Activated CD4-positive, alpha-beta memory T cell treated with anti-CD3 and anti-CD28 coated beads for 36 hours (primary cell): ENCODE measurements at regions not wholly inside any gene's neighbourhood (a gene's known extent, or its start where the extent isn't known, plus 50 kb on each side); places are given as distances from the start of the nearest gene placed in this dataset.
"Not testable (repeated sequence)": the region's sequence is repeated elsewhere in the genome, so short reads cannot be mapped to it uniquely, and the experiment has no call there.

ENCODE experiments used
- CTCF ChIA-PET: fragments of 350-600 bp; sonication (Branson Sonifier 250); formaldehyde crosslinking; loops from one replicate; lab custom pipeline; 2021; ENCODE audit warnings: antibody characterized with exemption, inconsistent platforms; lab: Charles Lee
- POLR2A ChIA-PET: fragments of 350-600 bp; sonication (Branson Sonifier 250); formaldehyde crosslinking; loops from one replicate; lab custom pipeline; 2021; ENCODE audit warnings: antibody characterized with exemption; lab: Charles Lee
- DNase-seq: peaks from one replicate; pipeline ENCODE4 v3.0.0-alpha.2; 2020
- H3K27ac Mint-ChIP-seq: one replicate; pipeline ENCODE4 v1.8.0; 2021; ENCODE audit warnings: mixed read lengths
- H3K27me3 Mint-ChIP-seq: one replicate; pipeline ENCODE4 v1.8.0; 2021; ENCODE audit warnings: mixed read lengths
- H3K36me3 Mint-ChIP-seq: one replicate; pipeline ENCODE4 v1.8.0; 2021; ENCODE audit warnings: mixed read lengths
- H3K4me1 Mint-ChIP-seq: one replicate; pipeline ENCODE4 v1.8.0; 2021; ENCODE audit warnings: low read depth, mixed read lengths
- H3K4me3 Mint-ChIP-seq: one replicate; pipeline ENCODE4 v1.8.0; 2021; ENCODE audit warnings: mild to moderate bottlenecking, mixed read lengths
- H3K9me3 Mint-ChIP-seq: one replicate; pipeline ENCODE4 v1.8.0; 2021; ENCODE audit warnings: mixed read lengths
- intact Hi-C: fragments of 100-400 bp; cut with micrococcal nuclease; formaldehyde crosslinking; loops from one replicate; pipeline ENCODE4 v1.15.1; 2023

- H3K4me3 Mint-ChIP-seq, H3K4me1 Mint-ChIP-seq, H3K27me3 Mint-ChIP-seq, H3K36me3 Mint-ChIP-seq, intact Hi-C loops, DNase-seq, H3K27ac Mint-ChIP-seq, CTCF ChIA-PET, POLR2A ChIA-PET, H3K9me3 Mint-ChIP-seq: not testable (repeated sequence)
Measured at GRCh38 chr1:144516172-144516571, 54.7 kb upstream of the NBPF15 start.

- H3K9me3 Mint-ChIP-seq, CTCF ChIA-PET, H3K4me1 Mint-ChIP-seq, DNase-seq, POLR2A ChIA-PET, H3K4me3 Mint-ChIP-seq, H3K36me3 Mint-ChIP-seq, H3K27me3 Mint-ChIP-seq, H3K27ac Mint-ChIP-seq, intact Hi-C loops: not testable (repeated sequence)
Measured at GRCh38 chr1:144516906-144517305, 55.4 kb upstream of the NBPF15 start.

GRCh38 chr1:144518439-144518838 lies 57.0 kb upstream of the NBPF15 start:
- H3K4me1 Mint-ChIP-seq, intact Hi-C loops, DNase-seq, H3K9me3 Mint-ChIP-seq, H3K27me3 Mint-ChIP-seq, H3K36me3 Mint-ChIP-seq, CTCF ChIA-PET, POLR2A ChIA-PET, H3K4me3 Mint-ChIP-seq, H3K27ac Mint-ChIP-seq: not testable (repeated sequence)

GRCh38 chr1:144519528-144520189 lies 58.2 kb upstream of the NBPF15 start:
- CTCF ChIA-PET, H3K27ac Mint-ChIP-seq, H3K27me3 Mint-ChIP-seq, POLR2A ChIA-PET, H3K4me3 Mint-ChIP-seq, intact Hi-C loops, H3K9me3 Mint-ChIP-seq, H3K36me3 Mint-ChIP-seq, DNase-seq: not testable (repeated sequence)
- peaks cover 10% of the 10 kb centered on the region for H3K4me1 Mint-ChIP-seq

- POLR2A ChIA-PET = interaction anchor here (1.2 to 1.3 kb wide), 4 partner anchors 22 to 757 kb away, joined by 5 to 19 read pairs (median 9); no protein-coding TSS in a partner anchor
- intact Hi-C loops, H3K27me3 Mint-ChIP-seq, CTCF ChIA-PET, H3K36me3 Mint-ChIP-seq, H3K9me3 Mint-ChIP-seq: not testable (repeated sequence)
- Mint-ChIP-seq H3K27ac (peak overlapping the region; percentile 99), H3K4me1 (peaks cover 12% of the 10 kb centered on the region), H3K4me3 (peak overlapping the region; percentile 76)
- peak; percentile 83 for DNase-seq
Measured at GRCh38 chr1:144523661-144524407, 62.4 kb upstream of the NBPF15 start.

- ChIA-PET POLR2A (interaction anchor here (1.1 kb wide), 1 partner anchor 20 kb away, joined by 3 read pairs; no protein-coding TSS in a partner anchor), CTCF (interaction anchor here (1.1 kb wide), 1 partner anchor 19 kb away, joined by 5 read pairs; no protein-coding TSS in a partner anchor)
- Mint-ChIP-seq H3K27ac (peak overlapping the region; percentile 76), H3K4me1 (peaks cover 22% of the 10 kb centered on the region), H3K4me3 (peak overlapping the region; percentile 45)
- H3K27me3 Mint-ChIP-seq, H3K36me3 Mint-ChIP-seq, H3K9me3 Mint-ChIP-seq, intact Hi-C loops: not testable (repeated sequence)
- DNase-seq = peak; percentile 45
Measured at GRCh38 chr1:144532156-144532607, 60.5 kb upstream of the PPIAL4F start.

GRCh38 chr1:144533480-144533879 lies 59.2 kb upstream of the PPIAL4F start:
- POLR2A ChIA-PET, CTCF ChIA-PET, DNase-seq, H3K27me3 Mint-ChIP-seq, H3K9me3 Mint-ChIP-seq, intact Hi-C loops, H3K36me3 Mint-ChIP-seq: not testable (repeated sequence)
- peaks cover 21% of the 10 kb centered on the region for H3K4me1 Mint-ChIP-seq
- H3K4me3 Mint-ChIP-seq = peak overlapping the region; percentile 6
- peak overlapping the region; percentile 76 for H3K27ac Mint-ChIP-seq

- H3K27me3 Mint-ChIP-seq, POLR2A ChIA-PET, intact Hi-C loops, CTCF ChIA-PET, H3K9me3 Mint-ChIP-seq, DNase-seq, H3K4me3 Mint-ChIP-seq, H3K36me3 Mint-ChIP-seq: not testable (repeated sequence)
- Mint-ChIP-seq H3K4me1 (peaks cover 21% of the 10 kb centered on the region), H3K27ac (peak overlapping the region; percentile 71)
Measured at GRCh38 chr1:144534286-144534685, 58.4 kb upstream of the PPIAL4F start.

- DNase-seq, POLR2A ChIA-PET, H3K27me3 Mint-ChIP-seq, CTCF ChIA-PET, H3K4me3 Mint-ChIP-seq, H3K36me3 Mint-ChIP-seq, H3K9me3 Mint-ChIP-seq, intact Hi-C loops, H3K27ac Mint-ChIP-seq: not testable (repeated sequence)
- H3K4me1 Mint-ChIP-seq = peaks cover 19% of the 10 kb centered on the region
Measured at GRCh38 chr1:144536677-144537076, 56.0 kb upstream of the PPIAL4F start.

- peaks cover 15% of the 10 kb centered on the region for H3K4me1 Mint-ChIP-seq
- H3K36me3 Mint-ChIP-seq, intact Hi-C loops, POLR2A ChIA-PET, H3K4me3 Mint-ChIP-seq, CTCF ChIA-PET, DNase-seq, H3K27ac Mint-ChIP-seq, H3K27me3 Mint-ChIP-seq, H3K9me3 Mint-ChIP-seq: not testable (repeated sequence)
Measured at GRCh38 chr1:144537234-144537633, 55.5 kb upstream of the PPIAL4F start.

GRCh38 chr1:144538736-144539135 lies 54.0 kb upstream of the PPIAL4F start:
- H3K27ac Mint-ChIP-seq, CTCF ChIA-PET, H3K9me3 Mint-ChIP-seq, intact Hi-C loops, H3K4me3 Mint-ChIP-seq, DNase-seq, H3K27me3 Mint-ChIP-seq, H3K4me1 Mint-ChIP-seq, H3K36me3 Mint-ChIP-seq, POLR2A ChIA-PET: not testable (repeated sequence)

- not testable (repeated sequence) for H3K36me3 Mint-ChIP-seq, H3K27me3 Mint-ChIP-seq
Measured at GRCh38 chr1:144539191-144539960, 53.3 kb upstream of the PPIAL4F start.

More at GRCh38 chr1:144539191-144539960, 53.3 kb upstream of the PPIAL4F start:
- H3K9me3 Mint-ChIP-seq, POLR2A ChIA-PET, H3K4me1 Mint-ChIP-seq, CTCF ChIA-PET, H3K4me3 Mint-ChIP-seq, H3K27ac Mint-ChIP-seq, DNase-seq, intact Hi-C loops: not testable (repeated sequence)
